Calu3 (cell line): ENCODE measurements at regions not wholly inside any gene's neighbourhood (a gene's known extent, or its start where the extent isn't known, plus 50 kb on each side); places are given as distances from the start of the nearest gene placed in this dataset.

Source experiments
- BruUV-seq: library from RNA; stranded (reverse); fragments of 400-500 nt; replicated peaks from 2 replicates; lab custom pipeline; 2021; lab: Mats Ljungman, UMichigan
- CTCF ChIA-PET: fragments of 300-600 bp; sonication (Branson Sonifier 250); formaldehyde crosslinking; loops from one replicate; lab custom pipeline; 2022; ENCODE audit warnings: antibody characterized with exemption; lab: Charles Lee
- DNase-seq: peaks from one replicate; pipeline ENCODE4 v3.0.0; 2022
- H3K27ac Mint-ChIP-seq: one replicate; pipeline ENCODE4 v1.8.0; 2022; ENCODE audit warnings: mixed read lengths; ENCODE audit not compliant: unreplicated experiment
- H3K27me3 Mint-ChIP-seq: one replicate; pipeline ENCODE4 v1.8.0; 2022; ENCODE audit warnings: mixed read lengths; ENCODE audit not compliant: unreplicated experiment
- H3K36me3 Mint-ChIP-seq: one replicate; pipeline ENCODE4 v1.8.0; 2022; ENCODE audit warnings: mild to moderate bottlenecking, moderate library complexity, mixed read lengths; ENCODE audit not compliant: insufficient read depth, unreplicated experiment
- H3K4me1 Mint-ChIP-seq: one replicate; pipeline ENCODE4 v1.8.0; 2022; ENCODE audit warnings: mild to moderate bottlenecking, low read depth, mixed read lengths; ENCODE audit not compliant: unreplicated experiment
- H3K4me3 Mint-ChIP-seq: one replicate; pipeline ENCODE4 v1.8.0; 2022; ENCODE audit warnings: mild to moderate bottlenecking, low read depth, moderate library complexity, mixed read lengths; ENCODE audit not compliant: unreplicated experiment
- H3K9me3 Mint-ChIP-seq: one replicate; pipeline ENCODE4 v1.8.0; 2022; ENCODE audit warnings: low read depth, mixed read lengths; ENCODE audit not compliant: unreplicated experiment
- CTCF ChIP-seq: fragments of 200-600 bp; IDR thresholded peaks from one replicate; pipeline ENCODE4 v1.8.0; 2022; ENCODE audit warnings: antibody characterized with exemption; ENCODE audit not compliant: unreplicated experiment
- intact Hi-C: fragments of 100-400 bp; cut with micrococcal nuclease; formaldehyde crosslinking; loops from one replicate; pipeline ENCODE4 v1.10.0; 2022; ENCODE audit not compliant: unreplicated experiment

DNA sequence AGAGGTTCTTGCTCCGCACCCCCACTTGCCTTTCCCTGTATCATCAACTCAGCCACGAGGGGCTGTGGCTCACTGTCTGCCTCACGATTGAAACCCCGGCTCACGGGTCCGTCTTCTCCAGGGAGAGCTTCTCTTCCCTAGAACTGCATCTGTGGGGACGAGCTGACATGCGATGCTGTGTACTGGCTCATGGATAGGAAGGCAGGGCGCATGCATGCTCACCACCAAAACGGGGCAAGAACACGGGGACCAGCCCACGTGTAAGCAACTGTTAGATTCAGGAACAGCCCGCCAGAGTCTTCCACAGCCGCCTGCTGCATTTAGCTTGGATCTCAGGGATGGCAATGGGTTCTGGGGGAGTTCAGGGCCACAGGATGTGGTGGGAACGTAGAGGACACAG lies 275.9 kb upstream of the CDH4 start:
- Mint-ChIP-seq H3K9me3 (peaks cover 11% of the 10 kb centered on the region), H3K27me3 (no peaks in the 10 kb centered on the region), H3K36me3 (no peaks in the 10 kb centered on the region), H3K4me1 (no peaks in the 10 kb centered on the region), H3K4me3 (no peak overlapping the region), H3K27ac (no peak overlapping the region)
- CTCF ChIA-PET = no interaction called here
- TF ChIP-seq CTCF = no peak
- intact Hi-C loops = no loop called here
- no TSS peak for BruUV-seq
- no peak for DNase-seq

GRCh38 chr20:60976913-60977312 lies 275.1 kb upstream of the CDH4 start:
- CTCF ChIA-PET = no interaction called here
- Mint-ChIP-seq H3K9me3 (peaks cover 11% of the 10 kb centered on the region), H3K27ac (no peak overlapping the region), H3K27me3 (no peaks in the 10 kb centered on the region), H3K36me3 (no peaks in the 10 kb centered on the region), H3K4me1 (no peaks in the 10 kb centered on the region), H3K4me3 (no peak overlapping the region)
- no TSS peak for BruUV-seq
- no peak for DNase-seq
- no peak for TF ChIP-seq CTCF
- intact Hi-C loops = no loop called here

DNA sequence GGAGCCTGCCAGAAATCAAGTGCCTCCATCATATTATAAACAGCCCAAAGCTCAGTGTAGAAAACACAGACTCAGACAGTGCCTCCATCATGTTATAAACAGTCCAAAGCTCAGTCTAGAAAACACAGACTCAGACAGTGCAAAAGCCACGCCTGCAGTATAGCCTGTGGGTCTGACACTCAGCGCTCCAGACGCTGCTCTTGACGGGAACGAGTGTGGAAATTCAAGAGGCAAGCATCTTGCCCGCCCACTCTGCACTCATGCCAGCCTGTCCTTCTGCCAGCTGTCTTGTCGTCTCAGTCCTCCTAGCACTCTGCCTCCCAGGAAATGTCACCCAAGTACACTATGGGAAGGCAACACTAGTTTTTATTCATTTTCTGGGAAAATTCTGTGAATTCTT lies 274.2 kb upstream of the CDH4 start:
- Mint-ChIP-seq H3K27ac (no peak overlapping the region), H3K4me3 (no peak overlapping the region), H3K4me1 (no peaks in the 10 kb centered on the region), H3K9me3 (peaks cover 11% of the 10 kb centered on the region), H3K27me3 (no peaks in the 10 kb centered on the region), H3K36me3 (no peaks in the 10 kb centered on the region)
- no peak for TF ChIP-seq CTCF
- no TSS peak for BruUV-seq
- intact Hi-C loops = no loop called here
- DNase-seq = no peak
- CTCF ChIA-PET = no interaction called here

DNA sequence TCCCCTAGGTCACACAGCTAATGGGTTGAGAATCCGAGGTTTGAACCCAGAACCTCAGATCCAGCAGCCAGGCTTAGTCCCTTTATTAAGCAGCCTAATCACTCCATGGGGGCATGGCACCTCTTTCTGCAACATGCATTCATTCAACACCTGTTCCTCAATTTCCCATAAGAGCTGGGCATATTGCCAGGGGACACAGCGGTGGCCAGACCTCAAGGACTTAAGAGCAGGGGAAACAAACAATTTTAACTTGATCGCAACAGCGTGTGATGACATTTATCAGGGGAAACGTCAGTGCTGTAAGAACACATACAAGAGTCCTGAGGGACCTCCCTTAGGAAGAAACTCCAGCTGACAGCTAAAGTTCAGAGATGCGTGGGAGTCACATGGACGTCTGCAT lies 267.4 kb upstream of the CDH4 start:
- H3K36me3 Mint-ChIP-seq = no peaks in the 10 kb centered on the region
- no peak overlapping the region for H3K27ac Mint-ChIP-seq
- no peak overlapping the region for H3K4me3 Mint-ChIP-seq
- peaks cover 21% of the 10 kb centered on the region for H3K9me3 Mint-ChIP-seq
- no peaks in the 10 kb centered on the region for H3K4me1 Mint-ChIP-seq
- DNase-seq = no peak
- BruUV-seq = no TSS peak
- TF ChIP-seq CTCF = no peak
- CTCF ChIA-PET = no interaction called here
- intact Hi-C loops = no loop called here
- H3K27me3 Mint-ChIP-seq = no peaks in the 10 kb centered on the region
